IMR-90 (cell line): ENCODE measurements at regions not wholly inside any gene's neighbourhood (a gene's known extent, or its start where the extent isn't known, plus 50 kb on each side); places are given as distances from the start of the nearest gene placed in this dataset.

ENCODE experiments used
- ATAC-seq: fragments of 200-7000 bp; cut with Tn5 transposase; 2 replicates; pipeline ENCODE4 v1.9.1; 2020; ENCODE audit warnings: low read depth, mild to moderate bottlenecking, moderate library complexity
- BruUV-seq: library from RNA; stranded (reverse); fragments of 400-500 nt; replicated peaks from 2 replicates; lab custom pipeline; 2021; lab: Mats Ljungman, UMichigan
- CTCF ChIA-PET: fragments of 300-600 bp; formaldehyde crosslinking; extraction: SDS; loops from one replicate; lab custom pipeline; 2021; ENCODE audit warnings: antibody characterized with exemption; lab: Yijun Ruan, JAX
- POLR2A ChIA-PET: fragments of 300-600 bp; sonication (Branson Sonifier 250); formaldehyde crosslinking; loops from one replicate; lab custom pipeline; 2022; ENCODE audit warnings: antibody characterized with exemption; ENCODE audit not compliant: unreplicated experiment; lab: Charles Lee
- DNase-seq: peaks from one replicate; pipeline ENCODE4 v3.0.0; 2013
- H2AFZ ChIP-seq: replicated peaks from 2 replicates; pipeline ENCODE3; 2013; ENCODE audit warnings: low read length, mild to moderate bottlenecking; ENCODE audit not compliant: poor library complexity
- H2AK5ac ChIP-seq: 2 replicates; pipeline ENCODE4 v1.6.1; 2013; ENCODE audit warnings: low read depth, low read length, inconsistent platforms
- H2AK9ac ChIP-seq: replicated peaks from 2 replicates; pipeline ENCODE3; 2013; ENCODE audit warnings: mild to moderate bottlenecking, low read depth, low read length, moderate library complexity; ENCODE audit not compliant: poor library complexity
- H2BK120ac ChIP-seq: 2 replicates; pipeline ENCODE4 v1.6.1; 2013; ENCODE audit warnings: low read depth, low read length, inconsistent platforms
- H2BK15ac ChIP-seq: 3 replicates; pipeline ENCODE4 v1.6.1; 2013; ENCODE audit warnings: low read depth, low read length, inconsistent platforms
- H2BK20ac ChIP-seq: 2 replicates; pipeline ENCODE4 v1.6.1; 2013; ENCODE audit warnings: low read depth, mild to moderate bottlenecking, inconsistent platforms, low read length, moderate library complexity
- H2BK5ac ChIP-seq: 2 replicates; pipeline ENCODE4 v1.6.1; 2013; ENCODE audit warnings: mild to moderate bottlenecking, low read depth, low read length, inconsistent platforms; ENCODE audit not compliant: poor library complexity, severe bottlenecking
- H3K14ac ChIP-seq: replicated peaks from 2 replicates; pipeline ENCODE4 v1.6.1; 2013; ENCODE audit warnings: low read depth, low read length, inconsistent platforms
- H3K18ac ChIP-seq: 2 replicates; pipeline ENCODE4 v1.6.1; 2013; ENCODE audit warnings: low read depth, low read length, control low read depth
- H3K23ac ChIP-seq: 2 replicates; pipeline ENCODE4 v1.6.1; 2013; ENCODE audit warnings: low read depth, low read length, inconsistent platforms
- H3K27ac ChIP-seq: 2 replicates; pipeline ENCODE4 v1.5.1; 2013; ENCODE audit warnings: mild to moderate bottlenecking, control low read depth, low read length; ENCODE audit not compliant: insufficient read depth
- H3K27me3 ChIP-seq: 2 replicates; pipeline ENCODE4 v1.6.1; 2013; ENCODE audit warnings: low read length; ENCODE audit not compliant: control insufficient read depth, insufficient read depth
- H3K36me3 ChIP-seq: 2 replicates; pipeline ENCODE4 v1.6.1; 2013; ENCODE audit warnings: low read length, mixed read lengths; ENCODE audit not compliant: control insufficient read depth, insufficient read depth
- H3K4ac ChIP-seq: 2 replicates; pipeline ENCODE4 v1.6.1; 2013; ENCODE audit warnings: low read depth, low read length, inconsistent platforms
- H3K4me1 ChIP-seq: 2 replicates; pipeline ENCODE4 v1.6.1; 2013; ENCODE audit warnings: low read length, mixed read lengths; ENCODE audit not compliant: control insufficient read depth, insufficient read depth
- H3K4me2 ChIP-seq: 2 replicates; pipeline ENCODE4 v1.6.1; 2013; ENCODE audit warnings: low read depth, mild to moderate bottlenecking, control low read depth, low read length, moderate library complexity
- H3K4me3 ChIP-seq: 2 replicates; pipeline ENCODE4 v1.5.1; 2013; ENCODE audit warnings: low read depth, mild to moderate bottlenecking, control low read depth, low read length, moderate library complexity; ENCODE audit not compliant: insufficient read depth
- H3K56ac ChIP-seq: 2 replicates; pipeline ENCODE4 v1.6.1; 2013; ENCODE audit warnings: low read length, inconsistent platforms; ENCODE audit not compliant: insufficient read depth; ENCODE audit errors: extremely low read depth
- H3K79me1 ChIP-seq, 2 experiments: 2 replicates each; pipeline ENCODE4 v1.6.1; 2013; ENCODE audit warnings: low read length in 2 of 2, inconsistent platforms in 1 of 2, low read depth in 1 of 2
- H3K9ac ChIP-seq: 2 replicates; pipeline ENCODE4 v1.6.1; 2013; ENCODE audit warnings: low read depth, low read length, control low read depth
- H3K9me1 ChIP-seq: 2 replicates; pipeline ENCODE4 v1.6.1; 2013; ENCODE audit warnings: low read length, inconsistent platforms; ENCODE audit not compliant: insufficient read depth
- H3K9me3 ChIP-seq: 2 replicates; pipeline ENCODE4 v1.6.1; 2013; ENCODE audit warnings: low read length; ENCODE audit not compliant: control insufficient read depth, insufficient read depth
- H4K20me1 ChIP-seq: 2 replicates; pipeline ENCODE4 v1.6.1; 2013; ENCODE audit warnings: low read length, inconsistent platforms; ENCODE audit not compliant: insufficient read depth
- H4K5ac ChIP-seq: 2 replicates; pipeline ENCODE4 v1.6.1; 2013; ENCODE audit warnings: mild to moderate bottlenecking, low read depth, low read length, control low read depth
- H4K8ac ChIP-seq, 2 experiments: 2 replicates each; pipeline ENCODE4 v1.6.1; 2013; ENCODE audit warnings: low read depth in 2 of 2, low read length in 2 of 2, control low read depth in 1 of 2, inconsistent platforms in 1 of 2
- H4K91ac ChIP-seq: 2 replicates; pipeline ENCODE4 v1.6.1; 2013; ENCODE audit warnings: low read depth, low read length, inconsistent platforms; ENCODE audit not compliant: insufficient read depth
- BHLHE40 ChIP-seq: fragments of 150-350 bp; IDR thresholded peaks from 2 replicates; pipeline ENCODE4 v1.6.1; 2016; ENCODE audit warnings: mild to moderate bottlenecking, low read depth, low read length
- CEBPB ChIP-seq: IDR thresholded peaks from 2 replicates; pipeline ENCODE4 v1.6.1; 2012; ENCODE audit warnings: low read depth, low read length, improper control_type of control experiment
- CHD1 ChIP-seq: IDR thresholded peaks from 2 replicates; pipeline ENCODE4 v1.6.1; 2012; ENCODE audit warnings: low read depth, low read length, improper control_type of control experiment
- CTCF ChIP-seq: conservative IDR thresholded peaks from 2 replicates; pipeline ENCODE4 v1.5.1; 2012; ENCODE audit warnings: mild to moderate bottlenecking, low read depth, low read length, improper control_type of control experiment
- FOS ChIP-seq: fragments of 150-350 bp; IDR thresholded peaks from 2 replicates; pipeline ENCODE4 v1.6.1; 2016; ENCODE audit warnings: low read depth, low read length
- MAFK ChIP-seq: IDR thresholded peaks from 2 replicates; pipeline ENCODE4 v1.6.1; 2012; ENCODE audit warnings: low read depth, low read length, improper control_type of control experiment
- MAZ ChIP-seq: IDR thresholded peaks from 2 replicates; pipeline ENCODE4 v1.6.1; 2012; ENCODE audit warnings: low read depth, mild to moderate bottlenecking, low read length, improper control_type of control experiment, moderate library complexity, borderline replicate concordance
- MXI1 ChIP-seq: IDR thresholded peaks from 2 replicates; pipeline ENCODE4 v1.6.1; 2012; ENCODE audit warnings: low read depth, mild to moderate bottlenecking, low read length, moderate library complexity, borderline replicate concordance
- NFE2L2 ChIP-seq: fragments of 150-350 bp; IDR thresholded peaks from 2 replicates; pipeline ENCODE4 v1.6.1; 2016; ENCODE audit warnings: low read depth, mild to moderate bottlenecking, low read length
- POLR2A ChIP-seq: IDR thresholded peaks from 2 replicates; pipeline ENCODE4 v1.6.1; 2012; ENCODE audit warnings: mild to moderate bottlenecking, low read depth, low read length
- RAD21 ChIP-seq: IDR thresholded peaks from 2 replicates; pipeline ENCODE4 v1.6.1; 2012; ENCODE audit warnings: low read length, improper control_type of control experiment
- RCOR1 ChIP-seq: IDR thresholded peaks from 2 replicates; pipeline ENCODE4 v1.6.1; 2012; ENCODE audit warnings: mild to moderate bottlenecking, low read length, improper control_type of control experiment; ENCODE audit not compliant: insufficient replicate concordance
- RFX5 ChIP-seq: IDR thresholded peaks from 2 replicates; pipeline ENCODE4 v1.8.0; 2012; ENCODE audit warnings: low read depth, mild to moderate bottlenecking, low read length, moderate library complexity
- SMC3 ChIP-seq: fragments of 150-350 bp; IDR thresholded peaks from 2 replicates; pipeline ENCODE4 v1.6.1; 2016; ENCODE audit warnings: low read depth, mild to moderate bottlenecking, antibody characterized with exemption, low read length, moderate library complexity
- WGBS, 2 experiments: methylation state at CpG; one replicate each; pipeline versions ENCODE4 v1.1.5 to v1.1.7; 2013; ENCODE audit warnings: missing lambda C conversion rate in 2 of 2; ENCODE audit not compliant: insufficient read length in 1 of 2; ENCODE audit errors: extremely low coverage in 2 of 2; 5-methylcytosine and 5-hydroxymethylcytosine counted together
- dilution Hi-C: fragments of 300-500 bp; cut with HindIII; formaldehyde crosslinking; loops from one replicate; pipeline ENCODE4 v1.14.3; 2018; ENCODE audit warnings: low sequenced_read_pairs; ENCODE audit not compliant: unreplicated experiment
- in situ Hi-C: fragments of 300-500 bp; cut with MboI; formaldehyde crosslinking; loops from 3 replicates; pipeline ENCODE4 v1.14.3; 2019; ENCODE audit warnings: low sequenced_read_pairs, inconsistent platforms, mixed read lengths
- intact Hi-C: fragments of 100-400 bp; cut with micrococcal nuclease; formaldehyde crosslinking; loops from 2 replicates; pipeline ENCODE4 v1.10.0; 2022
- TF ChIP-seq, protein P1 (sequence below): fragments of 150-350 bp; IDR thresholded peaks from 2 replicates; pipeline ENCODE4 v1.6.1; 2016; ENCODE audit warnings: low read depth, mild to moderate bottlenecking, low read length, moderate library complexity, borderline replicate concordance
- TF ChIP-seq, protein P2 (sequence below): fragments of 150-350 bp; IDR thresholded peaks from 2 replicates; pipeline ENCODE4 v1.6.1; 2017; ENCODE audit warnings: mild to moderate bottlenecking, antibody characterized with exemption, low read length, low read depth

- Histone ChIP-seq H2AFZ (no peak overlapping the region), H2AK5ac (no peak overlapping the region), H2BK120ac (no peak overlapping the region), H3K56ac (no peak overlapping the region), H3K4me1 (no peaks in the 10 kb centered on the region), H4K5ac (no peak overlapping the region), H3K36me3 (no peaks in the 10 kb centered on the region), H4K91ac (no peak overlapping the region), H3K79me1 (no peaks in the 10 kb centered on the region), H3K9ac (no peak overlapping the region), H3K14ac (no peak overlapping the region), H2BK5ac (no peak overlapping the region), H3K4ac (no peak overlapping the region), H3K27me3 (no peaks in the 10 kb centered on the region), H3K9me3 (0 out of 2 replicates have a peak, but pooled peaks cover 4% of the 10 kb centered on the region), H3K23ac (no peak overlapping the region), H3K18ac (no peak overlapping the region), H4K20me1 (no peaks in the 10 kb centered on the region), H3K27ac (no peak overlapping the region), H3K4me2 (no peak overlapping the region), H4K8ac (no peak overlapping the region), H2AK9ac (no peak overlapping the region), H2BK15ac (no peak overlapping the region), H3K9me1 (no peaks in the 10 kb centered on the region), H3K4me3 (no peak overlapping the region), H2BK20ac (no peak overlapping the region)
- dilution Hi-C loops: no loop called here
- ChIA-PET POLR2A (no interaction called here), CTCF (interaction anchor here (0.6 kb wide), 1 partner anchor 61 kb away, joined by 3 read pairs; no protein-coding TSS in a partner anchor)
- ATAC-seq (no peak), DNase-seq (no peak)
- in situ Hi-C loops: no loop called here
- BruUV-seq: no TSS peak
- no peak for TF ChIP-seq MAZ
- TF ChIP-seq CHD1: no peak
- TF ChIP-seq CTCF: no peak
- TF ChIP-seq FOS: no peak
- TF ChIP-seq BHLHE40: no peak
- TF ChIP-seq SMC3: no peak
- no peak for TF ChIP-seq MAFK
- TF ChIP-seq RCOR1: no peak
- TF ChIP-seq, protein P1, sequence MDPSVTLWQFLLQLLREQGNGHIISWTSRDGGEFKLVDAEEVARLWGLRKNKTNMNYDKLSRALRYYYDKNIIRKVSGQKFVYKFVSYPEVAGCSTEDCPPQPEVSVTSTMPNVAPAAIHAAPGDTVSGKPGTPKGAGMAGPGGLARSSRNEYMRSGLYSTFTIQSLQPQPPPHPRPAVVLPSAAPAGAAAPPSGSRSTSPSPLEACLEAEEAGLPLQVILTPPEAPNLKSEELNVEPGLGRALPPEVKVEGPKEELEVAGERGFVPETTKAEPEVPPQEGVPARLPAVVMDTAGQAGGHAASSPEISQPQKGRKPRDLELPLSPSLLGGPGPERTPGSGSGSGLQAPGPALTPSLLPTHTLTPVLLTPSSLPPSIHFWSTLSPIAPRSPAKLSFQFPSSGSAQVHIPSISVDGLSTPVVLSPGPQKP: no peak
- TF ChIP-seq MXI1: no peak
- no peak for TF ChIP-seq POLR2A
- TF ChIP-seq, protein P2, sequence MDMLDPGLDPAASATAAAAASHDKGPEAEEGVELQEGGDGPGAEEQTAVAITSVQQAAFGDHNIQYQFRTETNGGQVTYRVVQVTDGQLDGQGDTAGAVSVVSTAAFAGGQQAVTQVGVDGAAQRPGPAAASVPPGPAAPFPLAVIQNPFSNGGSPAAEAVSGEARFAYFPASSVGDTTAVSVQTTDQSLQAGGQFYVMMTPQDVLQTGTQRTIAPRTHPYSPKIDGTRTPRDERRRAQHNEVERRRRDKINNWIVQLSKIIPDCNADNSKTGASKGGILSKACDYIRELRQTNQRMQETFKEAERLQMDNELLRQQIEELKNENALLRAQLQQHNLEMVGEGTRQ: no peak
- no peak for TF ChIP-seq NFE2L2
- no peak for TF ChIP-seq RAD21
- TF ChIP-seq CEBPB: no peak
- no peak for TF ChIP-seq RFX5
- intact Hi-C loops: no loop called here
- WGBS, 2 experiments: 20% methylated on average over 1 of the region's 3 CpGs; no CpG with 5 or more reads in 1 of the 2 experiments
These were observed 639.0 kb upstream of the PRR20A start for GRCh38 chr13:56501750-56502149.
